ENCODE measurements at regions not wholly inside any gene's neighbourhood (a gene's known extent, or its start where the extent isn't known, plus 50 kb on each side); places are given as distances from the start of the nearest gene placed in this dataset.

- Mint-ChIP-seq H3K27me3 (ENCODE audit: low read depth) (peaks cover 28% of the 10 kb centered on the region), H3K4me1 (ENCODE audit: low read depth) (no peaks in the 10 kb centered on the region), H3K27ac (no peak overlapping the region), H3K9me3 (peaks cover 0 to 1% of the 10 kb centered on the region in 2 donors), H3K4me3 (no peak overlapping the region), H3K36me3 (ENCODE audit: insufficient read depth in 2 of 2) (no peaks in the 10 kb centered on the region)
- no peak for DNase-seq
- ATAC-seq (replicated peaks in 1 of 2), result no peak
Measured at GRCh38 chr5:135691044-135691443, 112.3 kb upstream of the CXCL14 start.

DNA sequence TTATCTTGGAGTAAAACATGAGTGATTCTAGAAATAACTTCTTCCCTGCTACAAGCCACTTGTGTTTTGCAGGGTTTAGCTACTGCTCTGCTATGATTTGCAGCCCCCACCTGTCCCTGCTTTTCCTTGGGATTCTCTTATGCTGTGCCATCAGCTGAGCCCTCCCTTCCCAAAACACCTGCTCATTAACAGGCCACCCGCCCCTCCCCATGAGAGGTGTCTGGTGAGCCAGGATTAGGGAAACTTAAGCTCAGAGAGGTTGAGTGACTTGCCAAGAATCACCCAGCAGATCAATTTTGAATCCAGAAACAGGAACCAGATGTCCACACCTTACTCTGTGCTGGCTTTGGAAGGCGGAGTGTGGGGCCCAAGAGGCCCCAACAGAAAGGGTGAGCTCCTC is 111.7 kb upstream of the CXCL14 start:
- H3K4me3 Mint-ChIP-seq, result no peak overlapping the region
- H3K27me3 Mint-ChIP-seq (ENCODE audit: low read depth), result peaks cover 28% of the 10 kb centered on the region
- H3K27ac Mint-ChIP-seq, result no peak overlapping the region
- H3K36me3 Mint-ChIP-seq (ENCODE audit: insufficient read depth in 2 of 2), result no peaks in the 10 kb centered on the region
- no peaks in the 10 kb centered on the region for H3K4me1 Mint-ChIP-seq (ENCODE audit: low read depth)
- peaks cover 0 to 1% of the 10 kb centered on the region in 2 donors for H3K9me3 Mint-ChIP-seq
- no peak for ATAC-seq (replicated peaks in 1 of 2)
- DNase-seq, result no peak

GRCh38 chr5:135689506-135689905 is 110.7 kb upstream of the CXCL14 start:
- H3K27ac Mint-ChIP-seq, result no peak overlapping the region
- H3K9me3 Mint-ChIP-seq, result peaks cover 0 to 1% of the 10 kb centered on the region in 2 donors
- no peak for DNase-seq
- ATAC-seq (replicated peaks in 1 of 2), result no peak
- no peak overlapping the region for H3K4me3 Mint-ChIP-seq
- peaks cover 28% of the 10 kb centered on the region for H3K27me3 Mint-ChIP-seq (ENCODE audit: low read depth)
- H3K4me1 Mint-ChIP-seq (ENCODE audit: low read depth), result no peaks in the 10 kb centered on the region
- H3K36me3 Mint-ChIP-seq (ENCODE audit: insufficient read depth in 2 of 2), result no peaks in the 10 kb centered on the region

DNA sequence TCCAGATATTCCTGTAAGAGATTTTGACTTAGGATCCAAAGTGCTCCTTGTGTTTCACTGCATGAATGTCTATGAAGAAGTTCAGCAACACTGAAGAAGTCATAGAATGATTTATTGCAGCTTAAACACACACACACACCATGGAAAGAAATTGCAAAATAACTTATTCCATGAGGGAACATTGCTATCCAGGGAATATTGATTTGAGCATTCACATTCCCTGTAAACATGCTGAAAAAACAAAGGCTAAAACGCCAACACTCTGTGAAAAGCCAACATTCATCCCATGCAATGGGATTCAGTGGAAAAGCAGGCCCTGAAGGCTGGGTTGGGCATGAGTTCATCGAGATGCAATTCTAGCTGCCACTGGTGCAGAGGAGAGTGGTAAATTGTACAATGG is 109.6 kb upstream of the CXCL14 start:
- ATAC-seq (replicated peaks in 1 of 2) (no peak), DNase-seq (no peak)
- peaks cover 28% of the 10 kb centered on the region for H3K27me3 Mint-ChIP-seq (ENCODE audit: low read depth)
- H3K36me3 Mint-ChIP-seq (ENCODE audit: insufficient read depth in 2 of 2), result no peaks in the 10 kb centered on the region
- peaks cover 0 to 1% of the 10 kb centered on the region in 2 donors for H3K9me3 Mint-ChIP-seq
- no peak overlapping the region for H3K4me3 Mint-ChIP-seq
- no peaks in the 10 kb centered on the region for H3K4me1 Mint-ChIP-seq (ENCODE audit: low read depth)
- H3K27ac Mint-ChIP-seq, result no peak overlapping the region

DNA sequence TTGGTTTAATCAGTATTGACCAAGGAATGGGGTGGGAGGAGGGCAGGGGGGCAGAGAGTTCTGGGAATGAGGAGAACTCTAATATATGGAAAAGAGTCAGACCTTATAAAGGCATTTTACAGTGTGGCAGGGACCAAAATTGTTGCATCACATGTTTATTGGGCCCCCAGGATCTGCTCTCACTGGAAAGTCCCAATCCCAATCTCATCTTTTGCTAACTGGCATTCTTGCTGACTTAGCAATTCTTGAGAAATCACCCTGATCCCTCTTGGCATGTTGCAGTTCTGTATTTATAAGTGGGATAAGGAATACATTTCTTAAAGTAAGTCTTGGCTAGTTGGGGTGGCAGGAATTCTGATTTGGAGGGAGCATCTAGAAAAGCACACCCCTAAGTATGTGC is 104.4 kb upstream of the CXCL14 start:
- H3K27ac Mint-ChIP-seq, result no peak overlapping the region
- H3K36me3 Mint-ChIP-seq (ENCODE audit: insufficient read depth in 2 of 2), result peaks cover 0 to 7% of the 10 kb centered on the region in 2 donors
- ATAC-seq (replicated peaks in 1 of 2), result no peak
- peaks cover 25% of the 10 kb centered on the region for H3K27me3 Mint-ChIP-seq (ENCODE audit: low read depth)
- peaks cover 11 to 12% of the 10 kb centered on the region in 2 donors for H3K9me3 Mint-ChIP-seq
- H3K4me3 Mint-ChIP-seq, result no peak overlapping the region
- DNase-seq, result no peak
- no peaks in the 10 kb centered on the region for H3K4me1 Mint-ChIP-seq (ENCODE audit: low read depth)

DNA sequence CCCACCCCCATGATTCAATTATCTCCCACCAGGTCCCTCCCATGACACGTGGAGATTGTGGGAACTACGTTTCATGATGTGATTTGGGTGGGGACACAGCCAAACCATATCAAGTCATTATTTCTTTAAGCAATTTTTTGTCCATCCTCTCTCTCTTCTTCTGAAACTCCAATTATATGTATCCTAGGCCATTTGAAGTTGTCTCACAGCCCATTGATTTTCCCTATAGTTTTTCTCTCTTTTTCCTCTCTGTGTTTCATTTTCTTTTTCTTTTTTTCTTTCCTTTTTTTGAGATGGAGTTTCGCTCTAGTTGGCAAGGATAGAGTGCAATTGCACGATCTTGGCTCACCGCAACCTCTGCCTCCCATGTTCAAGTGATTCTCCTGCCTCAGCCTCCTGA is 101.9 kb upstream of the CXCL14 start:
- no peak for DNase-seq
- Mint-ChIP-seq H3K27ac (no peak overlapping the region), H3K27me3 (ENCODE audit: low read depth) (peaks cover 8% of the 10 kb centered on the region), H3K9me3 (peaks cover 14 to 17% of the 10 kb centered on the region in 2 donors), H3K4me3 (no peak overlapping the region), H3K36me3 (ENCODE audit: insufficient read depth in 2 of 2) (peaks cover 0 to 7% of the 10 kb centered on the region in 2 donors), H3K4me1 (ENCODE audit: low read depth) (no peaks in the 10 kb centered on the region)
- ATAC-seq (replicated peaks in 1 of 2), result no peak

- H3K27ac Mint-ChIP-seq, result no peak overlapping the region
- no peak overlapping the region for H3K4me3 Mint-ChIP-seq
- no peaks in the 10 kb centered on the region for H3K4me1 Mint-ChIP-seq (ENCODE audit: low read depth)
- H3K36me3 Mint-ChIP-seq (ENCODE audit: insufficient read depth in 2 of 2), result peaks cover 0 to 7% of the 10 kb centered on the region in 2 donors
- H3K9me3 Mint-ChIP-seq, result peaks cover 14 to 17% of the 10 kb centered on the region in 2 donors
- peaks cover 6% of the 10 kb centered on the region for H3K27me3 Mint-ChIP-seq (ENCODE audit: low read depth)
- DNase-seq (no peak), ATAC-seq (replicated peaks in 1 of 2) (no peak)
Measured at GRCh38 chr5:135678640-135679268, 100.0 kb upstream of the CXCL14 start.

GRCh38 chr5:135671966-135672365 is 93.2 kb upstream of the CXCL14 start:
- H3K4me1 Mint-ChIP-seq (ENCODE audit: low read depth), result no peaks in the 10 kb centered on the region
- H3K27me3 Mint-ChIP-seq (ENCODE audit: low read depth), result peaks cover 8% of the 10 kb centered on the region
- DNase-seq (no peak), ATAC-seq (replicated peaks in 1 of 2) (no peak)
- H3K4me3 Mint-ChIP-seq, result no peak overlapping the region
- H3K9me3 Mint-ChIP-seq, result no peaks in the 10 kb centered on the region
- H3K27ac Mint-ChIP-seq, result no peak overlapping the region
- H3K36me3 Mint-ChIP-seq (ENCODE audit: insufficient read depth in 2 of 2), result no peaks in the 10 kb centered on the region

DNA sequence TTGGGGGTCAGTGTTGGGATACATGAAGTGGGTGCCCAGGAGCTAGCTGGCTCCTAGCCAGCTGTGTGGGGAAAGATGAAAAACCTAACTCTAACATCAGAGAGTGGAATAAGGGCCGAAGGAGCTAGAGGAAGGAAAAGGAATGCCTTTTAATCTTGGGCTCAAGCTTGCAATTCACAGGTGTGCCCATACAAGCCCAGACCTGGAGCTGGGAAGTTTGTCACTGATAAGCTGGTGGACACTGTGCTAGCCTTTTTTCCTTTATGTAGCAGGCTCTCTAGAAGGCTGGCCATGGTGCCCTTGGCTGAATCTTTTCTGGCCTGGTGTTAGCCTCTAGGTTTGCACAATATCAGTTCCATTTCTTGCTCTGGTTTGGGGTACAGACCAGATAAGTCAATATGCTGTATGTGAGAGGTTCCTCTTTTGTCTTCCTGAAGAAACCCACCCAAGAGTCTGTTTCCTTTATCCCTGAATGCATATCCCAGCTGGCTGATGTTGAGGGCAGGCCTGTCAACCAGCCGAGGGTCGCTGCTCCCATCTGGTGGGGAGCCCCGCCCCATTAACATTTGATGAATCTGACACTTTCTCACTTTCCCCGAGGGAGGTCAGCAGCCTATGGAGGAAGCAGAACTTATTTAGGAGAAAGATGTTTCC is 92.4 kb upstream of the CXCL14 start:
- no peak overlapping the region for H3K4me3 Mint-ChIP-seq
- H3K9me3 Mint-ChIP-seq, result no peaks in the 10 kb centered on the region
- DNase-seq (no peak), ATAC-seq (replicated peaks in 1 of 2) (no peak)
- no peak overlapping the region for H3K27ac Mint-ChIP-seq
- peaks cover 15% of the 10 kb centered on the region for H3K27me3 Mint-ChIP-seq (ENCODE audit: low read depth)
- H3K36me3 Mint-ChIP-seq (ENCODE audit: insufficient read depth in 2 of 2), result no peaks in the 10 kb centered on the region
- H3K4me1 Mint-ChIP-seq (ENCODE audit: low read depth), result no peaks in the 10 kb centered on the region

DNA sequence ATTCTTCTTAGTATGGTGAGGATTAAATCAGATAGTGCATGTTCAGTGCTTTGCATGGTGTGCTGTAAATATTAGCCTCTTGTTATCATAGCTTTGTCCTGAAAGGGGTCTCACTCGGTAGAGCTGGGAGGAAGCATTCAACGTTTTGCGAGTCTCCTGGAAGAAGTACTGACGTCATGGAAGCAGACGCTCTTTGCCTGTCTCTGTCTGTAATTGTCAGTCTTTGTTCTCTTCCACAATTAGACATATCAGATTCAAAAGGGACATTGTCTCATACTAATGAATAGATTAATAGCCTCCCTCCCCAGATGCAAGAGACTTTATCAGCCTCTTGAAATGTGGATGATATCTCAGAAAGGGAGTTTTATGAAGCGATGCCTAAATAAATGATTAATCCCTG is 91.8 kb upstream of the CXCL14 start:
- H3K27me3 Mint-ChIP-seq (ENCODE audit: low read depth), result peaks cover 21% of the 10 kb centered on the region
- no peaks in the 10 kb centered on the region for H3K9me3 Mint-ChIP-seq
- H3K4me3 Mint-ChIP-seq, result no peak overlapping the region
- ATAC-seq (replicated peaks in 1 of 2) (no peak), DNase-seq (no peak)
- H3K36me3 Mint-ChIP-seq (ENCODE audit: insufficient read depth in 2 of 2), result no peaks in the 10 kb centered on the region
- no peaks in the 10 kb centered on the region for H3K4me1 Mint-ChIP-seq (ENCODE audit: low read depth)
- H3K27ac Mint-ChIP-seq, result no peak overlapping the region

- Mint-ChIP-seq H3K27ac (no peak overlapping the region), H3K9me3 (no peaks in the 10 kb centered on the region), H3K27me3 (ENCODE audit: low read depth) (peaks cover 21% of the 10 kb centered on the region), H3K4me1 (ENCODE audit: low read depth) (no peaks in the 10 kb centered on the region), H3K36me3 (ENCODE audit: insufficient read depth in 2 of 2) (no peaks in the 10 kb centered on the region), H3K4me3 (no peak overlapping the region)
- no peak for ATAC-seq (replicated peaks in 1 of 2)
- DNase-seq, result no peak
Measured at GRCh38 chr5:135669416-135669815, 90.6 kb upstream of the CXCL14 start.

DNA sequence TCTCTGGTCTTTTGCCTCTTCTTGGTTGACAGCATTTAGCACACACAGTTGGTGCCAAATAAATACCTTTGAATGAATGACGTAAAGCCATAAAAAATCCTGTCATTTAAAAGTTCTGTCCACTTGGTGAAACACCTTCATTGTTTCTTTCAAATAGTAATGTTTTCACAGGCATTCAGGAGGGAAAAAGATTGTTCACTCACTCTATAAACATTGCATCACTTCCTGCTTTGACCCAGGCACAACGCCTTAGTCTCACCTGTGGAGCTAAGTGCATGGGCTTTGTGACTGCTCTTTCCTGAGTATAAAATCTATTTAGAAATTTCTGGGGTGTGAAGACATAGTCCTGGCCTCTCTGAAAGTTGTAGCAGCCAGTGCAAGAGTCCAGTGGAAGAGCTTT is 88.9 kb upstream of the CXCL14 start:
- H3K27ac Mint-ChIP-seq, result peak overlapping the region; percentile 77

GRCh38 chr5:135667204-135667603 is 88.4 kb upstream of the CXCL14 start:
- H3K27ac Mint-ChIP-seq, result no peak overlapping the region

More for the DNA sequence above, 88.9 kb upstream of the CXCL14 start:
- Mint-ChIP-seq H3K4me3 (no peak overlapping the region), H3K27me3 (ENCODE audit: low read depth) (peaks cover 21% of the 10 kb centered on the region), H3K36me3 (ENCODE audit: insufficient read depth in 2 of 2) (no peaks in the 10 kb centered on the region), H3K9me3 (no peaks in the 10 kb centered on the region), H3K4me1 (ENCODE audit: low read depth) (no peaks in the 10 kb centered on the region)
- DNase-seq (no peak), ATAC-seq (replicated peaks in 1 of 2) (no peak)

GRCh38 chr5:135662683-135663082 is 83.9 kb upstream of the CXCL14 start:
- Mint-ChIP-seq H3K27me3 (ENCODE audit: low read depth) (peaks cover 20% of the 10 kb centered on the region), H3K9me3 (peaks cover 8% of the 10 kb centered on the region in 2 donors), H3K36me3 (ENCODE audit: insufficient read depth in 2 of 2) (peaks cover 0 to 8% of the 10 kb centered on the region in 2 donors), H3K4me3 (no peak overlapping the region), H3K27ac (no peak overlapping the region), H3K4me1 (ENCODE audit: low read depth) (no peaks in the 10 kb centered on the region)
- DNase-seq, result no peak
- ATAC-seq (replicated peaks in 1 of 2), result no peak

More at GRCh38 chr5:135667204-135667603, 88.4 kb upstream of the CXCL14 start:
- Mint-ChIP-seq H3K4me3 (no peak overlapping the region), H3K27me3 (ENCODE audit: low read depth) (peaks cover 21% of the 10 kb centered on the region), H3K9me3 (no peaks in the 10 kb centered on the region), H3K36me3 (ENCODE audit: insufficient read depth in 2 of 2) (no peaks in the 10 kb centered on the region), H3K4me1 (ENCODE audit: low read depth) (no peaks in the 10 kb centered on the region)
- DNase-seq, result no peak
- ATAC-seq (replicated peaks in 1 of 2), result no peak

Data from activated T-cell treated with anti-CD3 and anti-CD28 coated beads, Interleukin-2, amount 50 U/mL, for 72 hours (primary cell).